Left lung (tissue), 4 donors: ENCODE measurements at regions not wholly inside any gene's neighbourhood (a gene's known extent, or its start where the extent isn't known, plus 50 kb on each side); places are given as distances from the start of the nearest gene placed in this dataset.
"Not testable (repeated sequence)": the region's sequence is repeated elsewhere in the genome, so short reads cannot be mapped to it uniquely, and the experiment has no call there.

Experiments used
- ATAC-seq: fragments of 200-7000 bp; cut with Tn5 transposase; one replicate; pipeline ENCODE4 v1.9.1; 2020; ENCODE audit warnings: moderate library complexity
- DNase-seq, 4 donors: peaks; one replicate each; pipeline ENCODE4 v3.0.0-alpha.2; 2013 to 2020
- H3K27ac ChIP-seq, 2 donors: fragments of 200-600 bp; sonication (generic) in 1 of 2; one replicate each; pipeline versions ENCODE4 v1.5.0 to v1.8.0; 2020 to 2021
- H3K27me3 ChIP-seq, 2 donors: fragments of 200-600 bp; sonication (generic) in 1 of 2; one replicate each; pipeline versions ENCODE4 v1.5.0 to v1.8.0; 2020 to 2021
- H3K36me3 ChIP-seq, 2 donors: fragments of 200-600 bp; sonication (generic) in 1 of 2; one replicate each; pipeline versions ENCODE4 v1.5.0 to v1.8.0; 2020 to 2021
- H3K4me1 ChIP-seq, 2 donors: fragments of 200-600 bp; one replicate each; pipeline ENCODE4 v1.8.0; 2021
- H3K4me3 ChIP-seq, 2 donors: fragments of 200-600 bp; sonication (generic) in 1 of 2; one replicate each; pipeline versions ENCODE4 v1.5.0 to v1.8.0; 2020 to 2021; ENCODE audit warnings: mild to moderate bottlenecking in 1 of 2
- H3K9me3 ChIP-seq, 2 donors: fragments of 200-600 bp; sonication (generic) in 1 of 2; one replicate each; pipeline versions ENCODE4 v1.5.0 to v1.8.0; 2020 to 2021
- CTCF ChIP-seq, 2 donors: fragments of 200-600 bp; sonication (generic) in 1 of 2; IDR thresholded peaks; one replicate each; pipeline versions ENCODE4 v1.5.0 to v1.8.0; 2021; ENCODE audit warnings: antibody characterized with exemption in 2 of 2
- intact Hi-C, 2 donors: fragments of 100-400 bp; cut with DNase I; formaldehyde crosslinking; loops; one replicate each; pipeline versions ENCODE4 v1.11.2 to v1.14.2; 2022
- donor health status: DM: no; HTN: yes; CAD: no.
- donor health status: DM: no; HTN: no; CAD: no.

- DNase-seq (no peak), ATAC-seq (no peak)
- intact Hi-C loops = no loop called here
- no peaks in the 10 kb centered on the region for H3K36me3 ChIP-seq
- no peaks in the 10 kb centered on the region for H3K27me3 ChIP-seq
- H3K9me3 ChIP-seq = peaks cover 0 to 2% of the 10 kb centered on the region in 2 donors
- H3K27ac ChIP-seq = peak overlapping the region in 1 of 2 donors; percentile 55
- peak; percentile 29 to 35 for TF ChIP-seq CTCF (IDR thresholded peaks at IDR 0.05)
- no peak overlapping the region for H3K4me3 ChIP-seq
- peaks cover 6 to 61% of the 10 kb centered on the region in 2 donors for H3K4me1 ChIP-seq
Measured at GRCh38 chr2:207230261-207231105, 64.7 kb upstream of the KLF7 start.

- no peak for TF ChIP-seq CTCF (IDR thresholded peaks at IDR 0.05)
- Histone ChIP-seq H3K36me3 (no peaks in the 10 kb centered on the region), H3K9me3 (peaks cover 0 to 2% of the 10 kb centered on the region in 2 donors), H3K27ac (peak overlapping the region in 1 of 2 donors; percentile 55), H3K4me1 (peaks cover 6 to 61% of the 10 kb centered on the region in 2 donors), H3K4me3 (no peak overlapping the region), H3K27me3 (no peaks in the 10 kb centered on the region)
- intact Hi-C loops = no loop called here
- ATAC-seq = no peak
- DNase-seq = no peak
Measured at GRCh38 chr2:207231106-207231865, 65.5 kb upstream of the KLF7 start.

- no peak for TF ChIP-seq CTCF (IDR thresholded peaks at IDR 0.05)
- peaks cover 0 to 2% of the 10 kb centered on the region in 2 donors for H3K9me3 ChIP-seq
- DNase-seq (no peak), ATAC-seq (no peak)
- H3K4me1 ChIP-seq = peaks cover 6 to 60% of the 10 kb centered on the region in 2 donors
- H3K27ac ChIP-seq = no peak overlapping the region
- no peaks in the 10 kb centered on the region for H3K27me3 ChIP-seq
- no peak overlapping the region for H3K4me3 ChIP-seq
- H3K36me3 ChIP-seq = no peaks in the 10 kb centered on the region
- intact Hi-C loops = no loop called here
Measured at GRCh38 chr2:207231967-207232366, 66.2 kb upstream of the KLF7 start.

GRCh38 chr2:207233141-207233540 lies 67.4 kb upstream of the KLF7 start:
- peaks cover 0 to 63% of the 10 kb centered on the region in 2 donors for H3K4me1 ChIP-seq
- H3K4me3 ChIP-seq, H3K27ac ChIP-seq, H3K36me3 ChIP-seq, intact Hi-C loops, DNase-seq, ATAC-seq, H3K27me3 ChIP-seq, H3K9me3 ChIP-seq: not testable (repeated sequence)

GRCh38 chr2:207233731-207234130 lies 68.0 kb upstream of the KLF7 start:
- ATAC-seq (no peak), DNase-seq (no peak)
- peaks cover 0 to 2% of the 10 kb centered on the region in 2 donors for H3K9me3 ChIP-seq
- H3K27me3 ChIP-seq = no peaks in the 10 kb centered on the region
- H3K27ac ChIP-seq = no peak overlapping the region
- intact Hi-C loops = no loop called here
- no peaks in the 10 kb centered on the region for H3K36me3 ChIP-seq
- H3K4me3 ChIP-seq = no peak overlapping the region
- peaks cover 2 to 69% of the 10 kb centered on the region in 2 donors for H3K4me1 ChIP-seq
- TF ChIP-seq CTCF (IDR thresholded peaks at IDR 0.05) = no peak
